GM19328 (cell line): ENCODE measurements at regions not wholly inside any gene's neighbourhood (a gene's known extent, or its start where the extent isn't known, plus 50 kb on each side); places are given as distances from the start of the nearest gene placed in this dataset.
"Not testable (repeated sequence)": the region's sequence is repeated elsewhere in the genome, so short reads cannot be mapped to it uniquely, and the experiment has no call there.

ENCODE experiments used
- ATAC-seq: cut with Tn5 transposase; IDR thresholded peaks from one replicate; pipeline ENCODE4 v1.9.1; 2021; ENCODE audit warnings: mild to moderate bottlenecking, moderate library complexity; ENCODE audit not compliant: unreplicated experiment

GRCh38 chr4:66219401-66219800 lies 549.1 kb upstream of the EPHA5 start:
- no peak for ATAC-seq

GRCh38 chr4:66216252-66216651 lies 546.0 kb upstream of the EPHA5 start:
- no peak for ATAC-seq

DNA sequence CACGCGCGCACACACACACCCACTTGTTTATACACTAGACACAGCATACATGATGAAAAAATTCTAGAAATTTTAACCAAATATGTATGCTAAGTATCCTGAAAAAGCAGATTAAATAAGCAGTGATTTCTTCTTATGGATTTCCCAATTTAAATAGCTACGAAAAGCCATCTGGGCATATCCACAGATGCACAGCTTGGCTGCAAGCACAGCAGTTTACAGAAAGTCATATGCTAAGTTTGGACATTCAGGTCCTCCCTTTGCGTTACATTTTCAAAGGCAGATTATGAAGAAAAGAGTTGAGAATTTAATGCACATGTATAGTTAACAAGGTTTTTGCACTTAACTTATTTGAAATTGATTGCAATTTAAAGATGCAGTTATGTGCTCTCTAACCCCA lies 542.2 kb upstream of the EPHA5 start:
- ATAC-seq: no peak

- no peak for ATAC-seq
These were observed 534.4 kb upstream of the EPHA5 start for GRCh38 chr4:66204534-66205247.

- no peak for ATAC-seq
These were observed 532.6 kb upstream of the EPHA5 start for GRCh38 chr4:66202870-66203269.

- no peak for ATAC-seq
These were observed 527.2 kb upstream of the EPHA5 start for GRCh38 chr4:66197451-66197850.

DNA sequence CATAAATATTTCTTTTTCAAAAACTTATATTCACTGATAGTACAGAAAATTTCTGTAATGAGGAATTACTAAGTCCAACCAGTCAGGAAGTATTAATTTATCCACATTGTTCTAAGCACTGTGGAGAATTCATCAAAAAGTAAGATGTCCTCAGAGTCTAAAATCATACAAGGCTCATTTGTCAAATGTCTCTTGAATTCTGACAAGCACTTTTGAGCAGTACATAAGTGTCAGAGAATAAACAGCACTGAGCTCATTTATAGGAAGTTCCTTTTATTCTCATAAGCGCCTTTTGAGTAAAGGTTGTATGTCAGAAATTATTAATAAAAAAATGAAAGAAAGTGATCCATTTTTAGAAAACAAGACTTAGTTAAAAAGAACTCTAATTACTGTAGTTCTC lies 523.2 kb upstream of the EPHA5 start:
- ATAC-seq: no peak

DNA sequence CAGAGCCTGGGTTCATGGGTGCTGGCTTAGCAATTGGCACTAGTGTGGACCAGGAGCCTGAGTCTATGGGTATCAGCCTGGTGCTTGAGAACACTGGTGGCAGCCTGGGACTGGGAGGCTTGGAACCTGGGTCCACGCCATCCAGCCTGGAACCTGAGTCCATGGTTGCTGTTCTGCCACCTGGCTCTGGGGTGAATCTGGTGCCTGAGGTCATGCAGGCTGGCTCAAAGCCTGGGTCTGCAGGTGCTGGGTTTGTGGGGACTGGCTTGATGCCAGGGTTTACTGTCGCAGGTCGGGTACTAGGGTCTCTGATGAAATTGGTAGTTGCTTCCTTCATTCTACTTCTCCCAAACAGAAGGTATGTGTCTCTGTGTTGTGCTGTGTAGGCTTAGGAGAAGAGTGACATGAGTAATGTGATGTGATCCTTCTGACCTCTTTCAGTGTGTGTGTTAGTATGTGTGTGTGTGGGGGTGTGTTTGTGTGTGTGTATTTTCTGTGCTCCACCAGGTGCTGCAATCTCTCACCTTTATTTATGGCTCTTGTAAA lies 517.0 kb upstream of the EPHA5 start:
- no peak for ATAC-seq

DNA sequence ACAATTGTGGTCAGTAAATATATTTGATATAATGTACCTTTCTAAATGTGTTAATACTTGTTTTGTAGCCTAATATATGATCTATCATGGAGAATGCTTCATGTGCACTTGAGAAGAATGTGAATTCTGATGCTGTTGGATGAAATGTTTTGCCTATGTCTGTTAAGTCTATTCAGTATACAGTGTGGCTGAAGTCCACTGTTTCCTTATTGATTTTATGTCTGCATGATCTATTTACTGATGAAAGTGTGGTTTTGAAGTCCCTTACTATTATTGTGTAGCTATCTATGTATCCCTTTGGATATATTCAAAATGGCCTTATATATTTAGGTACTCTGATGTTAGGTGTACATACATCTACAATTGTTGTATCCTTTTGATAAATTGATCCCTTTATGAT lies 515.8 kb upstream of the EPHA5 start:
- ATAC-seq: no peak

DNA sequence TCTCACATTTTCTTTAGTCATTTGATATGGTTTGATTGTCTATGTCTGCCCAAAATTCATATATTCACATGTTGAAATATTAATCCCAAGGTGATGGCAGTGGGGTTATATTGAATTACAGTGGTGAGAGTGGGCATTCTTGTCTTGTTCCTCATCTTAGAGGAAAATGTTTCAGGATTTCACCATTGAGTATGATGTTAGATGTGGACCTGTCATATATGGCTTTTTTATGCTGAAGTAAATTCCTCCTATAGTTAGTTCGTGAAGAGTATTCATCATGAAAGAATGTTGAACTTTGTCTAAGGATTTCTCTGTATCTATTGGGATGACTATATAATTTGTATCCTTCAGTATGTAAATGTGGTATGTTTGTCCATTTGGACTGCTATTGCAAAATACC lies 512.3 kb upstream of the EPHA5 start:
- no peak for ATAC-seq

- no peak for ATAC-seq
These were observed 508.6 kb upstream of the EPHA5 start for GRCh38 chr4:66178906-66179305.

DNA sequence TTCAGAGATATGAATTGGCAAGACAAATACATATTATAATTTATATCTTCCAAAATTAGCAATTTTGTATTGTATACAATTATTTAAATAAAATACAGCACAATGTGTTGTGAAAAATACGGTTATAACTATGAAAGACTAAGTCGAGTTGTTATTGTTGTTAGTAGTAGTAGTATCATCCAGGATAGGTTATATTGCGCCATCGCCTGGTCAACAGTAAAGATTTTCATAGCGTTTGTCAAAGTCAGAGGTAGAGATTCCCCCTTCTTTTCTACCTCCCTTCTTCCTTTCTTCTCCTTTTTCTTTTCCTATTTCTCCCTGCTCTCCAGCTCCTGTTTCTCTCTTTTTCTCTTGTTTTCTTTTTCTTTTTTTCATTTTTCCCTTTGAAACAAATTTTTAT lies 499.1 kb upstream of the EPHA5 start:
- no peak for ATAC-seq

DNA sequence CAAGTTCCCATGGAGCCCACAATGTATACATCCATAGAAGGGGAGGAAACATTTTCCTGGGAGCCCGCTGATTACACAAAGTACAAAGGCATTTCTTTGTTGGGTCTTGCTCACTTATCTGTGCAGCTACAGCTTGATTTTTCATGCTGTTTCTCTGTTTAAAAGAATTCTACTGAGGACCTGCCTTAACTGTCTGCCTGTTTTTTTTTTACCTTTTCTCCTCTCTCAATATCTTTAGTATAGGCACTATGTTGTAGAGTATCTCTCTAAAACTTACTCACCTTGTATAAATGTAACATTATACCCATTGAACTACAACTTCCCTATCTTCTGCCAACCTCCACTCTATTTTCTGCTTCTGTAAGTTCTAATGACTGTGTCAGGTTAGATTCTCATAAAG lies 494.6 kb upstream of the EPHA5 start:
- no peak for ATAC-seq

DNA sequence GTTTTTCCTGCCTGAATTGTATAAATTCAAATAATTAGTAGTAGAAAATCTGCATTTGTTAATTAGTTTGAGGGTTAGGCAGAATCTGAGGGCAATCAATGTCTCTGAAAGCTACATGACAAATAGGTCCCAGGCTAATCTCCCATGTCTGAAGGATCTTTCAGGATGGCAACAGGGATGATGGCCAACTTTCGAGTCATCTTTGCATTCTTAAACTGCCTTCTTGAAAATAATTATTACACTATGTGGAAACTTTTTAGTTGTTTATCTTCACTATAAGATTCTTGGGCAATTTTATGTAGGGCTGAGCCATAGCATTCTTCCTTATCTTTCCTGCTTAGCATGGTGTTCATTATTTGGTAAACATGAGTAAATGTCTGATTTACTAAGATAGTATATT lies 490.3 kb upstream of the EPHA5 start:
- no peak for ATAC-seq

- no peak for ATAC-seq
These were observed 487.3 kb upstream of the EPHA5 start for GRCh38 chr4:66157594-66157993.

DNA sequence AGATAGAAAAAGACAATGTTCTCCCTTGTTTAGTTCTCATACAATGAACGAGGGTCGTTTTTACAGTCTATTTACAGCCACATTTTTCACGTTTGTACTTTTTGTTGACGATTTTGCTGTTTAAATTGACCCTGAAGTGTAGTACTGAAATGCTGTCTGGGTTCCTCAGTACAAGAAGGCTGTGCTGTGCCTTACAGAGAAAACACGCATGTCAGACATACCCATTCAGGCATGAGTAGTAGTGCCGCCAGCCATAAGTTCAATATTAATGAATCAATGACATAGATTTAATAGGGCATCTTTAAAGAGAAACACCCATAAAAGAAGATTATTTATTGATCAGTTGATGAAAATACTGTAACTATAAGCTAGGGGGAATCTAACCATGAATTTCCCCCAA lies 459.8 kb upstream of the EPHA5 start:
- ATAC-seq: no peak

GRCh38 chr4:66123831-66124413 lies 453.6 kb upstream of the EPHA5 start:
- no peak for ATAC-seq

DNA sequence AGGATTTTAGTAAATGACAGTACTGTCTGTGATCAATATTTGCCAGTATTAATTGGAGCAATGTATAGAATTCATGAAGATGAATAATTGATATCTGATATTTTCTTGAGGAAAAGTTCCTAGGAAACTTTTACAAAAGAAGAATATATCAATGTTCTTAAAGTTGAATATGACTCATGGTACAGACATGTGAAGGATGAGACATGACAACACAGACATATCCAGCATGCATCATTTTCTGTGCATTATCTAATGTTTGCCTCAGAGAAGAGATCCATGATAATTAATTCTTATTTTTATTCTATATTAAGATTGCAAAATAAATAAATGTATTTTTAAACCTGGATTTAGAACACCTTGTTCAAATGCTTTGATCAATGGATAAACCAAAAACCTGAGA lies 452.9 kb upstream of the EPHA5 start:
- ATAC-seq: no peak

GRCh38 chr4:66115231-66115630 lies 444.9 kb upstream of the EPHA5 start:
- ATAC-seq: not testable (repeated sequence)

- no peak for ATAC-seq
These were observed 438.6 kb upstream of the EPHA5 start for GRCh38 chr4:66108898-66109297.

GRCh38 chr4:66097218-66097617 lies 426.9 kb upstream of the EPHA5 start:
- no peak for ATAC-seq

DNA sequence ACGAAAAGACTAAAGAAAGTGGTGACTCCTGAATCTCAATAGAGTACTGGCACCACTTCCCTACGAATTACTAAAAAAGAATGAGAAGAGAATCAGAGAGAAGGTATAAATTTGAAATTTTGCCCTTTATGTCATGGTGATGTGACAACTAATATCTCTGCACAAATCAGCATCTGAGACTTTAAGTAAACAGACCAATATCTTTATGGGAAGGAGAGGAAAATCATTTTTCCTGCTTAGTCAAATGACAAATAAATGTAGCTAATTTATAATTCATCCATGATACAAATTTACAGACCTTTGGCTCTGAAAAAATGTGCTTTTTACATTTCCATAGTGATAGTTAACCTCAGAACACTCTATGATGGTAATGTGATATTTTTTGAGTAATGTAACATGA lies 424.8 kb upstream of the EPHA5 start:
- no peak for ATAC-seq

- ATAC-seq: no peak
These were observed 423.8 kb upstream of the EPHA5 start for GRCh38 chr4:66094070-66094469.
